ENCODE measurements at regions not wholly inside any gene's neighbourhood (a gene's known extent, or its start where the extent isn't known, plus 50 kb on each side); places are given as distances from the start of the nearest gene placed in this dataset.

DNA sequence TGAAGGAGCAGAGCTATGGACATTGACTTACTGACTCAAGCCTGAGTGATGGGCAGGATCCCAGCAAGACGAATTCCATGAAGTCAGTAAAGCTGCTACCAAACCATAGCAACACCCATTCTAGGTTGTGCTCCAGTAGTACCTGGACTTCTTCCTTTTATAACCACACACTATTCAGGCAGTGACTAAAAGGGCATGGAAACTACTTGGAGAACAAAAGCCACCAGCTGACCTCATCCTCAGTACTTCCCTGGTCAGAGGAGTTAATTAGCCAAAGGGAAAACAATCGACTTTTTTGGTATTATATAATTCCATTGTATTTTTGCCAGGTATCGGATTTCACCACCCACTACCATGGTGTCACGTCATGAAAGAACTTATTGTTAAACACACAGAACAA is 237.1 kb downstream of the TTC32 start:
- DNase-seq (ENCODE audit: extremely low read depth in 1 of 2, low read depth in 1 of 2) = no peak

DNA sequence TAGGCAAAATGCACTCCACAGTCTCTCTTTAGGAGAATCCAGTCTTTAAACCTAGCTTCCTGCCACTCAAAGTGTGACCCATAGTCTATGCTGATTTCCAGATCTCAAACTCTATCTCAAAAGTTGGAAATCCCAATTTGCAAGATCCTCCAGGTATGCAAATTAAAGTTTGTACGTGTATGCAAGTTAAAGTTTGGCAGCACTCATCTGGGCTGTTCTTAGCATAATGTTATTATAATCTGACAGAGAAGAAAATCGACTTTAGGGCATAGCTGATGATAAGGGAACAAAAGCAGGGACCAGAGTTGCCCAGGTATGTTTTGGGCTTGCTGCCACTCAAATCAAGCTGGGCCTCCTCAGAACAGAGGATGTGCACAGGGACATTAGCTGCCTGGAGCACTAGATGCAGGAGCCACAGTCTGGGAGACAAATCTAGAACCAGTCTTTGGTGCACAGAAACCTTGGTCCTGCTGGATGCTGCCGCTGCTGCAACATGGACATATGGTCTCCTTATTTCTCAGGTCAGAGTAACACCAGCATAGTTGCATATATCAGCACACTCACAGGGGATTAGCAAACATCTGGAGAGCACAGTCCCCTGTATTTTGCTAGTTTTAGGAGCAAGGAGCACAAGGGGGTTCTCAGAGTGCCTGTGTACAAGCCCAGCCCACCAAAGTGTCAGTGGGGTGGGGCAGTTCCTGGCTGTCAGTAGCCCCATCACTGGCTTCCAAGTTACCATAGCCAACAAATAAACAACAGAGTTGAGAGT is 242.6 kb downstream of the TTC32 start:
- no peak for DNase-seq (ENCODE audit: extremely low read depth in 1 of 2, low read depth in 1 of 2)

DNA sequence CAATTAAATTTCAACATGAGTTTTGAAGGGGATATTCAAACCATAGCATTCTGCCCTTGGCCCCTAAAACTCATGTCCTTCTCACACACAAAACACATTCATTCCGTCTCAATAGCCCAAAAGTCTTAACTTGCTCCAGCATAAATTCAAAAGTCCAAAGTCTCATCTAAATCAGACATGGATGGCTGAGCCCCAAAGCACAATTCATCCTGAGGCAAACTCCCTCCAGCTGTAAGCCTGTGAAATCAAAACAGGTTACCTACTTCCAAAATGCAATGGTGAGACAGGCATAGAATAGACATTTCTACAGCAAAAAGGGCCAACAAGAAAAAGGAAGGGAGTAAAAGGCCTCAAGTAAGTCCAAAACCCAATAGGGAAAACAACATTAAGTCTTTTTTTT is 245.8 kb downstream of the TTC32 start:
- DNase-seq (ENCODE audit: extremely low read depth in 1 of 2, low read depth in 1 of 2) = no peak

DNA sequence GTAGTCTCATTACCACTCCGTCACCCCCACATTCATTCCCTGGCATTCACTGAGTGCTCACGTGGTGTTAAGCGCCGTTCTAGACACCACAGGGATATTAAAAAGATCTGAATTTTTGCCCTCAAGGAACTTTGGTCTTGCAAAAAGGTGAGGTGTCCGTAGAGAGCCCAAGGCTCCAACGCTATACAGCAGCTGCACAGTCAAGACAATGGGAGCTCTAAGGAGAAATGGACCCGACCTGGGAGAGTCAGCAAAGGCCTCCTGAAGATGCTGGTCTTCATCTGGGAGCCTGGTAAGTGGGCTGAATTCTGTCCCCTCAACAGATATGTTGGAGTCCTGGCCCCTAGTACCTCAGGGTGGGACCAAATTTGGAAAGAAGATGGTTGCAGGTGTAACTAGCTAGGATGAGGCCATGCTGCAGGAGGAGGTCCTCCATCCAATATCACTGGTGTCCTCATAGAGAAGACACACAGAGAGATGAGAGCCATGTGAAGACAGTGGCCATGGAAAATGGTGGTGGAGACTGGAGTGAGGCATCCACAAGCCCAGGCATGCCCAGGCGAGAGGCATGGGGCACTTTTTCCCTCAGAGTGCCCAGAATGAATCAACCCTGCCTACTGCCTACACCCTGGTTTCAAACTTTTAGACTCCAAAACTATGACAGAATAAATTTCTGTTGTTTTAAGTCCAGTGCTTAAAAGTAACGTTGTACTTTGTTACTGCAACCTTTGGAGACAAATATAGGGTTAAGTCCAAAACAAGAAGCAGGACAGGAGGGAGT is 247.3 kb downstream of the TTC32 start:
- no peak for DNase-seq (ENCODE audit: extremely low read depth in 1 of 2, low read depth in 1 of 2)

DNA sequence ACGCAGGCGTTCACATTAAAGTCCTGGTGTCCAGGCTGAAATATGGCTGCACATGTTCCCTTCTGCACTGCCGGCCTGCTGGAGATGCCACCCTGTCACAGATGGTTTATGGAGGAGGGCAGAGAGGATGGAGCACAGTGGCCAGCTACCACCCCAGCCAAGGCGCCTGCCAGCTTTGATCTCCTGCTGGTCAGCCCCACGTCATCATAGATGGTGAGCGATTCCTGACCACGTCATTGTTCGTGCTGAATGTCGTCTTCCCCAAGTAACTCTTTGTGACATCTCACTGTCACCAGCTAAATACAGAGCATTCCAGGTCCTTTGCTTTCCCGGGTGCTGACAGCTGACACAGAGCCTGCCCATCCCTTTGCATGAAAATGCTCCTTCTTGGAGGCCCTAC is 248.3 kb downstream of the TTC32 start:
- DNase-seq (ENCODE audit: extremely low read depth in 1 of 2, low read depth in 1 of 2) = no peak

DNA sequence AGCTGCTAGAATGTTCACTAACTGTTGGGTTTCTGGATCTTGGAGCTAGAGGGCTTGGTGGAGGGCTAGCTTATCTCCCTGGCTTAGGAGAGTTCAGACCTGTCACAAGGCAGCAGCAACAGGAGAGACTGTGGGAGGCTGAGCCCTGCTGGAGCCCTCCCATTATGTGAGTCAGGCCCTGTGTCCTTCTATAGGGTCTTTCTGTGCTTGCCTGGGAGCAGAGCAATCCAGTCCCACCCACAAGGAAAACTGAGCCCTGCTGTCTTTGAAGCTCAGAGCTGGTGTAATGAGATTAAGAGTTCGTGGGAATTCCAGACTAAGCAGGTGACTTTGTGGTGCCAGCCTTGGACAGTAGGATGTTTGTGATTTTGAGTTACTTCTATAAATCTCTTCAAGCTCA is 249.0 kb downstream of the TTC32 start:
- DNase-seq (ENCODE audit: extremely low read depth in 1 of 2, low read depth in 1 of 2) = no peak

DNA sequence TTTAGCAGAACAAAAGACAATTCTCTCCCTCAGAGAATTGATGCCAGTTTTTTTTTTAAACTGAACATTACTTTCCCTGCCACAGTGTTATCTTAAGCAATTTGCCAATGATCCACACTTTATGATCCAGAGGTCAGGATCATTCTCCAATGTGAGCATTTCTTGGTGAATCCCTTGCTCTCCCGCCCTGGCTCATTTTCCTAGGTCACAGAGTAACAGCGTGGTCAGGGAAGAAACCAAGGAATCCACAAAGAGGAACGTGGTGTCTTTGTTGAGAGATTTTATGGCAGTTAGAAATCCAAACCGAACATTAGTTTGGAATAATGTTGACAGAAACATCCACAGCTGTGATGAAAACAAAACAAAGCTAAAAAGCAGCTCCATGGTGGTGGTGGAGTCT is 250.3 kb downstream of the TTC32 start:
- DNase-seq (ENCODE audit: extremely low read depth in 1 of 2, low read depth in 1 of 2) = no peak

DNA sequence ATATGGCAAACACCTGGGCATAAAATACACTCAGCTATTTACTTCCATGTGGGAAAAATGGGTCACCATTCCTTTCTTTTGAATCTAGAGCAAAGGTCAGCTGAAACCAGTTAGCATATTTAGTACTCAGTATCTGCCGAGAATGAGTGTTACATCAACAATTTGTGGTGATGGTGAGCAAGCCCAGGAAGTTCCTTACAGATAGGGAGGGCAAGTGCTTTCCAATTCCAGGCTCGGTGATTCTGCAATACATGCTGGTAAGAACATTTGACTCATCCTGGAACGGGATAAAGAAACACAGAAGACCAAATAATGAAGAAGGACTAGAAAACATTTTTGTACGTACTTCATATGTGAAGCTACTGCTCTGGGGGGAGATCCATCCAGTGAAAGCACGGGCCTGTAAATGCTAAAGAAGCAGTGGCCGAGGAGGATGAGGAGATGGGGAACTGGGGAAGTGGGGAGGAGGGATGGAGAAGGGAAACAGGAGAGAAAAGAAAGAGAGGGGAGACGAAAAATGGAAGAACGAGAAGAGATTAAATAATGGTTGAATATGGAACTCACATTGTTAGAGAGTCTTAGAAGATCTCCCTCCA is 251.9 kb downstream of the TTC32 start:
- no peak for DNase-seq (ENCODE audit: extremely low read depth in 1 of 2, low read depth in 1 of 2)

DNA sequence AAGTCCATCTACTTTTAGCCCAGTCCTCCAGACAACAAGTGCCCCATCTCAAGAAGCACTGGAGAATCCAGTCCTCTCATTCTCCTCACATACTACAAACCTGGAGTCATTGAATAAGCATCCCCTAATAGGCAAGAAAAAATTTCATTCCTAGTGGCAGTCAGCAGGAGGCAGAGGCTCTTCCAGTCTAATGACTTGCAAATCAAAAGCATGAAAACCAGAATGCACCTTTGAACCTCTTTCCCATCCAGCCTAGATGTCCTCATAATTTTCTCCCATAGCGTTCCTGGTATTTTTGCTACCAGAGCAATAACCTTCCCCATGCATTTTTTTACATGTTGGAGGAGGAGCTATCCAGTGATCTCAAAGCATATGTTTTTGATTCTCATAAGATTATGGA is 252.6 kb downstream of the TTC32 start:
- no peak for DNase-seq (ENCODE audit: extremely low read depth in 1 of 2, low read depth in 1 of 2)

DNA sequence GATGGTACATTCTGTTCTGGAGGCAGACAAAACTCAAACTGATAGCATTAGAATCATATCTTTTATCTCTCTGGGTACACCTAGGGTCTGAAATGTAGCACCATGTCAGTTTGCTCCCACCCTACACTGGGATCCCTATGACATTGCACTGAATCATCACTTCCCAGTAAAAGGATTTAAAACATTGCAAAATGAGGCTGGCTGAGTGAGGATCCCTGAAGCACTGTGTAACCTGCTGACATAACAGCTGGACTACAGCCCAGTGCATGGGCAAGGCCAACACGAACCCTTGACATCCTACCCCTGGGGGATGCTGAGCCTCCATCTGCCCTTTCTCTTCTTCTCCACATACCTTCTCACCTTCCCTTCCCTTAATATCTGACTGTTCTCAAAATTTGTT is 253.2 kb downstream of the TTC32 start:
- no peak for DNase-seq (ENCODE audit: extremely low read depth in 1 of 2, low read depth in 1 of 2)

DNA sequence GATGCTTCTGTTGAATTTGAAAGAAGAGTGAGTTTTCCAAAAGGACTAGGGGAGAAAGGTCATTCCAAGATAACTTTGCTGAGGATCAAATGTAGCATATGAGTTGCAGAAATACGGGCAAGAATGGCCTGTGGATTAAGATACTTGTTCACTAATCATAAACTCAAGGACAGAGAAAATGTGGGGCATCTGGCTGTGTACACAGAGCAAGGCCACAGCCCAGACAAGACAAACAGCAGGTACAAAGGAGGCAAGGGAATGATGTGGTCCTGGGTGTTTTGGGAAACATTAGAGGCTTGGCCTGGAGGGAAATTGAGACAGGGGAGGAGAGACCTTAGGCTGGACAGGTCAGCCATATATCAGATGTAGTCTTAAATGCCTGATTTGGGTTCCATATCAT is 254.8 kb downstream of the TTC32 start:
- DNase-seq (ENCODE audit: extremely low read depth in 1 of 2, low read depth in 1 of 2) = no peak

DNA sequence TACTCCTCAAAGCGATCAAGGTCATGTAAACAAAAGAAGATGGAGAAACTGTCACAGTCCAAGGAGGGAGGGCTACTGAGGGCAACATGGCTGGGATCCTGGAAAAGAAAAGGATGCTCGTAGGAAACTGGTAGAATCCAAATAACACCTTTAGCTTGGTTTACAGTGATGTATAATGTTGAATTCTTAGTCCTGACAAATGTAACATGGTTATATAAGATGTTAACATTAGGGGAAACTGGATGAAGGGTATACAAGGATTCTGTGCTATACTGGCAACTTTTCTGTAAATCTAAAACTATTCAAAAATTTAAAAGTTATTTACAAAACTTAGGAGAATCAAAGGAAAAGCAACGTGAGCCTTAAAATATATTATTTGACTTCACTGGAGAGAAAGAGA is 257.0 kb downstream of the TTC32 start:
- no peak for DNase-seq (ENCODE audit: extremely low read depth in 1 of 2, low read depth in 1 of 2)

DNA sequence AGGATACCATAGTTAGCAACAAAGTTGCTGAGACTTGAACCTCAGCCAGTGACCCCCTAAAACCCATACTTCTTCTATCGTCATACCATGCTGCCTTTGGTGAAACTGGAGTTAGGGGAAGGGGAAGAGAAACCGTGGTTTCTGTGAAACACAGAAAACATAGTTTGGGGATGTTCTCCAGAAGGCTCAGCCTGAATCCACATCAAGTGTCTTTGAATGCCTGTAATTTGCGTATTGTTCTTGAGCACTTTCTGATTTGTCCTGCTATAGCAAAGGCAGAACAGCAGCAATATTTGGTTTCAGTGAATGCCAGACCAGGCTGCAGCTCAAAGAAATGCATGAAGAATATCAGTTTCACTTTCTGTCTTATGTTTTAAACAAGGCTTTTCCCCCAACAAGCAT is 258.7 kb downstream of the TTC32 start:
- no peak for DNase-seq (ENCODE audit: extremely low read depth in 1 of 2, low read depth in 1 of 2)

DNA sequence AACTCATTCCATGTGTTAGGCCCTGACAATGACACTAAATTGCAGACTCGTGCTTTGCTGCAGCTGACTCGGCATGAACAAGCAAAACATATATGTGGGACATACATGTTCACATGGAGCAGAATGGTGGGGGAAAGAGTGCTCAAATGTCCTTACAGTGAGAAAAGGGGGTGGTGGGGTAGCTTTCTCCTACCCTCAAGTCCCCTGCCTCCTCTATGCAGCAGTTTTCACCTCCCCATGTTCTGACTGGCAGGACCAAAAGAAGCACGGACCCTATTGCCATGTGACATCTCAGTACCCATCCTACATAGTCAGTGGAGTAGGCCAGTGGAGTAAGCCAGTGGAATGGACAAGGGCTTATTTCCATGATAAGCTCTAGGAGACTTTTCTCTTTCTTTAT is 259.3 kb downstream of the TTC32 start:
- DNase-seq (ENCODE audit: extremely low read depth in 1 of 2, low read depth in 1 of 2) = no peak

DNA sequence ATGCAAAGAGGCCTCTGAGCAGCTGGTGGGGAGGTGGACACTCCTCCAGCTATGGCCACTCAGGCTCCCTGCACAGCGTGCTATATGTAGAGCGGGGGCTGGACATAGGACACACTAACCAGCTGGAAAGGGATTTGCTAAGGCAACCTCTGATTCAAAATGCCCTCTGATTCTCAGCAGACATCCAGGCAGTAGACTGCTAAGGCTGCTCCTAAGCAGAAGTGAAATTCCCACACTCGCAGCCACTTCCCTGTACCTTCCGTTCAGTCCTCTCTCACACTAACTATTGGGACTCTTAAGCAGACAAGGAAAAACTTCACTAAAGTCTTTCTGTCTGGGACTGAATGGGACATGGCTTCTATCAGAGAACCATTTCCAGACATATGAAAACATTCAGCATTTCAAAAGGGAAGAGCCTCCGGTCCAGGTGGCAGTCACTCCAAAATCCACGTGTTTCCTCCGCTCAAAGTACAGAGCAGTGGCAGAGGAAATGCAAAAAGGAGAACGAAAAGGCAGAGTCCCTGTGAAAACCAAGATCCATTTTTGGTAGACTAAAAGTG is 265.8 kb downstream of the TTC32 start:
- no peak for DNase-seq (ENCODE audit: extremely low read depth in 1 of 2, low read depth in 1 of 2)

DNA sequence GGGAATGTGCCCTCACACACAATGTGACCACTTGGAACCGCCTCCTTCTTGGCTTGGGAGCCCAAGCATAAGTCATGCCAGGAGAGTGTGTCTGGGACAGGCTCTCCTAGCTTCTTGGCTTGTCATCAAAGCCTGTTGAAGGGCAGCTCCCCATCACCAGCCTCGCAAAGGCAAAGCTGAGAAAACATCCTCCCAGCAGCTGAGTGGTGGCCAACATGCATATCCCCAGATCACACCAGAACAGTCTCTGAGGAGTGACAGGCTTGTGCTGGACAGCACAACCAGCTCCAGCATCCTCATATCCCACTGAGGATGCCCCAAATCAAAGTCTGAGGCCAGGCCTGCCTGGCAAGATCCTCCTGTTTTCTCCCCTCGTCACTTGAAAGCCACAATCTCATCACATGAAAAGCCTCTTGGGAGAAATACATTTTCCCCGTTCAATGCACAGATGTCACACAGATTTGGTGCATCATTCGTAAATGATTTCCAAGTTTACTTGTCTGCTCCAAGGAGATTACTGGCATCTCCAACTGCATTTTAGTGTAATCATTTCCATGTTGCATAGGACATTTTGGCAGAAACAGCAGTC is 269.3 kb downstream of the TTC32 start:
- DNase-seq (ENCODE audit: extremely low read depth in 1 of 2, low read depth in 1 of 2) = no peak

DNA sequence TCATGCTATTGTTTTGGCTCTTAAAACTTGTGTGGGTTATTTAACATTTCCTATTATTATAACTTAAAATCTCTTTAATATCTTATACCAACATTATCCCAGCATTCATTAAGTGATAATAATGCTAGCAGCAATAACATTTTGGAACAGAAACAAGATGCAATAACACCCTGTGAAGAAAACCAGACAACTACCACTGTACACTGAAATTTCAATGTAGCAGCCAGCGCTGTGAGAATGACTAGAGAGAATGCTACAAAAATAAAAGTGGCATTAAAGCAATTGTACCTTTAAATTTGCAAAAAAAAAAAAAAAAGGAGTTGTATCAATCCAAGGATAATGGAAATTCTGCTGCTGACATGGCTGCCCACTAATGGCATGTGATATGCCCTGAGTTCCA is 269.9 kb downstream of the TTC32 start:
- DNase-seq (ENCODE audit: extremely low read depth in 1 of 2, low read depth in 1 of 2) = no peak

DNA sequence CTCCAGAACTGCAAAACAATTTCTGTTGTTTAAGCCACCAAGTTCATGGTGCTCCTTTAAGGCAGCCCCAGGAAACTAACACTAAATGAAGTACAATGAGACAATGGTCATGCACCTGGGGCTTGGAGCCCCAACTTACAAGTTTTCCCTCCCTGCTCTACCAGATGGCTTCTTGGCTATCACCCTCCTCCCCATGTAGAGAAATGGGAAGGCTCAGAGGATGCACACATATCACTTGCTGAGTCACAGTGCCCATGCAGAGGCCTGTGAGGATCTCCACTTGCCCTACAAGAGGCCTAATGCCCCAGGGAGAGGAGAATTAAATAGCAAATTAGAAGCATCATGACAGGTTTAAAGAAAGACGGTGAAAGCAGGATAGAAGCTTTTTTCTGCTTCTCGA is 270.9 kb downstream of the TTC32 start:
- DNase-seq (ENCODE audit: extremely low read depth in 1 of 2, low read depth in 1 of 2) = no peak

DNA sequence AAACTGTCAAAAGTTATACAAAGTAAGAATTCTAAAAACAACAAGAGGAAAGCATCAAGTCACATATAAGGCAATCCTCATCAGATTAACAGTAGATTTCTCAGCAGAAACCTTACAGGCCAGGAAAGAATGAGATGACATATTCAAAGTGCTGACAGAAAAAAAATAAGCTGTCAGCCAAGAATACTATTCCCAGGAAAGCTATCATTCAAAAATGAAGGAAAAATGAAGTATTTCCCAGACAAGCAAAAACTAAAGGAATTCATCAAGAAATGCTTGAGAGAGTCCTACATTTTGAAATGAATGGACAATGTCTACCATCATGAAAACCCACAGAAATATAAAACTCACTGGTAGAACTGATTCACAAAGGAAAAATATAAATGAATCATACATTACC is 268.9 kb upstream of the OSR1 start:
- no peak for DNase-seq (ENCODE audit: extremely low read depth in 1 of 2, low read depth in 1 of 2)

DNA sequence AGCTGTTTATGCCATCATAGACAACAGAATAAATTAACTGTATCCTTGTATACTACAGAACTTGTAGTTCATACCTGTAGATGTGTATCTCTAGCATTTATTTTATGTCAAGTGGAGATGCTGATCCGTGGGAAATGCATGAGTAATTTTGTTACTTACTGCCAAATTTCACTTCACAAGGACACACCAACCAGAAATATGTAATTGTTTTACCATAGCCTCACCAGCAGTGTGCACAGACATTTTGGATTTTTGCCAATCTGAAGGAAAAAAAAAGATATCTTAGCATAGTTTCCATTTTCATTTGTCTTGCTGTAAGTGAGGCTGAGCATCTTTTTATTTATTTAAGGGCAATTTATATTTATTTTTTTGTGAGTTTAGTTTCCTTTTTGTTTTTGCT is 265.1 kb upstream of the OSR1 start:
- no peak for DNase-seq (ENCODE audit: extremely low read depth in 1 of 2, low read depth in 1 of 2)

DNA sequence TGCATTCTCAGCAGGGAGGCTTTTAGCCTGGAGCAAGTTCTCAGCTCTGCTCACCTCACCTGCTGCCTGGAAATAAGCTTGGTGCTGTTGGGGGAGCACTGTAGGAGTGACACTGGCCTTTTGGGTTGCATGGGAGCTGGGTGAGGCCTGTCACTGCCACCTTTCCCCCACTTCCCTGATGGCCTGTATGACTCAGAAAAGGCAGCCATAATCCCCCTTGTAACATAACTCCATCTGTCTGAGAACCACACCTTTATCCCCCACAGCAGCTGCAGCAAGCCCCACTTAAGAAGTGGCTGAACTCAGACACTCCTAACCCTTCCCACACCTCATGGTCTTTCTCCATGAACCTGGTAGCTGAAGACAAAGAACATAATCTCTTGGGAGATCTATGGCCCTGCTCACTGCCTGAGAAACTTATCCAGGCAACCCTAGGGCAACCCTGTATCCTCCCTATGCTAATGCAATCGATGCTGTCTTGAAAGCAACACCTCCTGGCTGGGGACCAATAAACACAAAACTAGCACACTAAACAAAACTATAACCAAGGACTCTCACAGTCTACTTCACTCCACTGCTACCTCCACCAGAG is 258.9 kb upstream of the OSR1 start:
- DNase-seq (ENCODE audit: extremely low read depth in 1 of 2, low read depth in 1 of 2) = no peak

All from stimulated activated CD8-positive, alpha-beta memory T cell treated with anti-CD3 and anti-CD28 coated beads, Interleukin-7, amount 100 ng/mL, for 48 hours (primary cell).